ENCODE measurements at regions not wholly inside any gene's neighbourhood (a gene's known extent, or its start where the extent isn't known, plus 50 kb on each side); places are given as distances from the start of the nearest gene placed in this dataset.

GRCh38 chr1:30040081-30041019 is 683.0 kb downstream of the MATN1 start:
- no peaks in the 10 kb centered on the region for H3K36me3 ChIP-seq (ENCODE audit: control insufficient read depth, low read length)
- H3K79me2 ChIP-seq (ENCODE audit: control insufficient read depth, low read length) = no peaks in the 10 kb centered on the region
- H3K27ac ChIP-seq (ENCODE audit: low read depth, low read length) = no peak overlapping the region
- no peaks in the 10 kb centered on the region for H3F3A ChIP-seq (ENCODE audit: control insufficient read depth, insufficient read depth)
- H3K4me1 ChIP-seq (ENCODE audit: control insufficient read depth, low read length) = no peaks in the 10 kb centered on the region
- no peak overlapping the region for H3K4me3 ChIP-seq (ENCODE audit: low read length)
- no peaks in the 10 kb centered on the region for H3K27me3 ChIP-seq (ENCODE audit: control insufficient read depth, low read length)
- TF ChIP-seq EZH2phosphoT487 (IDR thresholded peaks at IDR 0.05; ENCODE audit: borderline replicate concordance, low read length) = no peak
- no peak for TF ChIP-seq CTCF (IDR thresholded peaks at IDR 0.05; ENCODE audit: low read depth, low read length, poor library complexity, severe bottlenecking)
- no peaks in the 10 kb centered on the region for H3K9me2 ChIP-seq (replicated peaks; ENCODE audit: control insufficient read depth, low read length)
- peaks cover 14% of the 10 kb centered on the region; the same call in 1 of the 2 replicates for H3K9me3 ChIP-seq (ENCODE audit: control insufficient read depth, insufficient read depth, low read length)
- H4K20me1 ChIP-seq (ENCODE audit: control insufficient read depth, insufficient read depth, low read depth, low read length) = no peaks in the 10 kb centered on the region
- H3K4me2 ChIP-seq (ENCODE audit: low read length) = no peak overlapping the region

GRCh38 chr1:30039354-30040080 is 683.9 kb downstream of the MATN1 start:
- no peaks in the 10 kb centered on the region for H4K20me1 ChIP-seq (ENCODE audit: control insufficient read depth, insufficient read depth, low read depth, low read length)

More at GRCh38 chr1:30039354-30040080, 683.9 kb downstream of the MATN1 start:
- Histone ChIP-seq H3K79me2 (ENCODE audit: control insufficient read depth, low read length) (no peaks in the 10 kb centered on the region), H3K36me3 (ENCODE audit: control insufficient read depth, low read length) (no peaks in the 10 kb centered on the region), H3F3A (ENCODE audit: control insufficient read depth, insufficient read depth) (no peaks in the 10 kb centered on the region), H3K9me3 (ENCODE audit: control insufficient read depth, insufficient read depth, low read length) (peaks cover 14% of the 10 kb centered on the region; the same call in 1 of the 2 replicates), H3K4me2 (ENCODE audit: low read length) (no peak overlapping the region), H3K9me2 (replicated peaks; ENCODE audit: control insufficient read depth, low read length) (no peaks in the 10 kb centered on the region), H3K4me3 (ENCODE audit: low read length) (no peak overlapping the region), H3K27me3 (ENCODE audit: control insufficient read depth, low read length) (no peaks in the 10 kb centered on the region), H3K4me1 (ENCODE audit: control insufficient read depth, low read length) (no peaks in the 10 kb centered on the region), H3K27ac (ENCODE audit: low read depth, low read length) (no peak overlapping the region)
- TF ChIP-seq EZH2phosphoT487 (IDR thresholded peaks at IDR 0.05; ENCODE audit: borderline replicate concordance, low read length) (no peak), CTCF (IDR thresholded peaks at IDR 0.05; ENCODE audit: low read depth, low read length, poor library complexity, severe bottlenecking) (no peak)
